Spleen (tissue), 11 donors: ENCODE measurements at regions not wholly inside any gene's neighbourhood (a gene's known extent, or its start where the extent isn't known, plus 50 kb on each side); places are given as distances from the start of the nearest gene placed in this dataset.

Experiments used
- DNase-seq: peaks from one replicate; pipeline ENCODE4 v3.0.0-alpha.2; 2020
- H3K27ac ChIP-seq, 8 donors: fragments of 200-600 bp; sonication (generic) in 7 of 8; 1 replicate in 4 of 8; 2 replicates in 4 of 8; pipeline versions ENCODE4 v1.5.0 to v1.8.0; 2016 to 2021; ENCODE audit warnings: inconsistent platforms in 4 of 8, mild to moderate bottlenecking in 4 of 8, moderate library complexity in 1 of 8
- H3K27me3 ChIP-seq, 7 donors: fragments of 200-600 bp; sonication (generic) in 6 of 7; replicated peaks in 1 of 7; 1 replicate in 4 of 7; 2 replicates in 3 of 7; pipeline versions ENCODE4 v1.5.0 to v1.8.0; 2016 to 2021; ENCODE audit warnings: inconsistent platforms in 3 of 7, mild to moderate bottlenecking in 1 of 7
- H3K36me3 ChIP-seq, 6 donors: fragments of 200-600 bp; sonication (generic) in 5 of 6; 1 replicate in 4 of 6; 2 replicates in 2 of 6; pipeline versions ENCODE4 v1.5.0 to v1.8.0; 2016 to 2021; ENCODE audit warnings: inconsistent platforms in 2 of 6
- H3K4me1 ChIP-seq, 6 donors: fragments of 200-600 bp; sonication (generic) in 5 of 6; 1 replicate in 3 of 6; 2 replicates in 3 of 6; pipeline versions ENCODE4 v1.5.0 to v1.8.0; 2016 to 2021; ENCODE audit warnings: inconsistent platforms in 3 of 6
- H3K4me3 ChIP-seq, 8 donors: fragments of 200-600 bp; sonication (generic) in 7 of 8; 1 replicate in 4 of 8; 2 replicates in 4 of 8; pipeline versions ENCODE4 v1.5.0 to v1.8.0; 2016 to 2021; ENCODE audit warnings: inconsistent platforms in 4 of 8, mild to moderate bottlenecking in 4 of 8, moderate library complexity in 2 of 8
- H3K9me3 ChIP-seq, 8 donors: fragments of 200-600 bp; sonication (generic) in 7 of 8; 1 replicate in 4 of 8; 2 replicates in 4 of 8; pipeline versions ENCODE4 v1.5.0 to v1.8.0; 2016 to 2021; ENCODE audit warnings: inconsistent platforms in 4 of 8
- CTCF ChIP-seq, 11 experiments: fragments of 200-600 bp in 7 of 11; fragments of 450-650 bp in 4 of 11; sonication (generic) in 4 of 11; IDR thresholded peaks in 8 of 11; conservative IDR thresholded peaks in 3 of 11; 1 replicate in 7 of 11; 2 replicates in 4 of 11; pipeline versions ENCODE4 v1.4.0 to v1.8.0; 2016 to 2021; ENCODE audit warnings: antibody characterized with exemption in 11 of 11, inconsistent platforms in 4 of 11, mild to moderate bottlenecking in 1 of 11
- POLR2A ChIP-seq, 3 donors: fragments of 450-650 bp; IDR thresholded peaks; one replicate each; pipeline ENCODE4 v1.5.1; 2017; ENCODE audit warnings: antibody characterized with exemption in 3 of 3, mild to moderate bottlenecking in 1 of 3
- POLR2AphosphoS5 ChIP-seq, 3 donors: sonication (generic); formaldehyde crosslinking; IDR thresholded peaks; one replicate each; pipeline ENCODE4 v1.5.1; 2017; ENCODE audit warnings: antibody characterized with exemption in 3 of 3
- WGBS, 5 donors: extraction: QIAGEN DNeasy Blood & Tissue Kit in 3 of 5; methylation state at CpG; one replicate each; pipeline versions ENCODE4 v1.1.5 to v1.1.7; 2013 to 2018; 5-methylcytosine and 5-hydroxymethylcytosine counted together
- intact Hi-C: fragments of 100-400 bp; cut with DNase I; formaldehyde crosslinking; loops from one replicate; pipeline ENCODE4 v1.15.0; 2023; ENCODE audit warnings: low total_unique reads
- donor health status: healthy with polysubstance abuse.
- donor health status: DM: no; HTN: no; CAD: no; lungs with moderate emphysema.
- donor health status: DM: no; HTN: no; CAD: no.
- donor health status: Bipolar disorder and iron deficiency.
- donor health status: healthy.
- donor health status: DM: no; HTN: no; CAD: no.
- donor health status: DM: yes; HTN: yes; CAD: no.

GRCh38 chr20:47941869-47942268, 156.6 kb upstream of the SULF2 start:
- Histone ChIP-seq H3K27me3 (peaks cover 0 to 4% (median 0%) of the 10 kb centered on the region in 7 donors), H3K9me3 (no peaks in the 10 kb centered on the region), H3K27ac (no peak overlapping the region), H3K4me1 (no peaks in the 10 kb centered on the region), H3K36me3 (no peaks in the 10 kb centered on the region), H3K4me3 (no peak overlapping the region)
- DNase-seq: no peak
- 93 to 100% (median 98%) methylated on average over 2 of the region's 2 CpGs for WGBS, 5 donors
- intact Hi-C loops: no loop called here
- TF ChIP-seq CTCF (IDR thresholded peaks at IDR 0.05 in 8 of 11, conservative IDR thresholded peaks at IDR 0.05 in 3 of 11): no peak
- TF ChIP-seq POLR2AphosphoS5 (IDR thresholded peaks at IDR 0.05): no peak
- TF ChIP-seq POLR2A (IDR thresholded peaks at IDR 0.05): no peak

- Histone ChIP-seq H3K4me3 (no peak overlapping the region), H3K9me3 (no peaks in the 10 kb centered on the region), H3K27ac (no peak overlapping the region), H3K27me3 (peaks cover 0 to 16% (median 0%) of the 10 kb centered on the region in 7 donors), H3K36me3 (no peaks in the 10 kb centered on the region), H3K4me1 (no peaks in the 10 kb centered on the region)
- 82 to 88% (median 88%) methylated on average over 7 to 8 of the region's 8 CpGs for WGBS, 5 donors
- TF ChIP-seq POLR2A (IDR thresholded peaks at IDR 0.05): no peak
- no peak for TF ChIP-seq CTCF (IDR thresholded peaks at IDR 0.05 in 8 of 11, conservative IDR thresholded peaks at IDR 0.05 in 3 of 11)
- no peak for TF ChIP-seq POLR2AphosphoS5 (IDR thresholded peaks at IDR 0.05)
- DNase-seq: no peak
- intact Hi-C loops: no loop called here
Measured at GRCh38 chr20:47940101-47940813, 155.0 kb upstream of the SULF2 start.

- H3K36me3 ChIP-seq: no peaks in the 10 kb centered on the region
- peaks cover 0 to 23% (median 0%) of the 10 kb centered on the region in 7 donors for H3K27me3 ChIP-seq
- DNase-seq: no peak
- TF ChIP-seq CTCF (IDR thresholded peaks at IDR 0.05 in 8 of 11, conservative IDR thresholded peaks at IDR 0.05 in 3 of 11) (no peak), POLR2AphosphoS5 (IDR thresholded peaks at IDR 0.05) (no peak), POLR2A (IDR thresholded peaks at IDR 0.05) (no peak)
- H3K9me3 ChIP-seq: no peaks in the 10 kb centered on the region
- no peak overlapping the region for H3K4me3 ChIP-seq
- WGBS, 5 donors: 75 to 78% (median 77%) methylated on average over 6 of the region's 6 CpGs
- H3K27ac ChIP-seq: no peak overlapping the region
- intact Hi-C loops: no loop called here
- no peaks in the 10 kb centered on the region for H3K4me1 ChIP-seq
Measured at GRCh38 chr20:47936612-47937011, 151.3 kb upstream of the SULF2 start.

- no peak overlapping the region for H3K27ac ChIP-seq
- DNase-seq: no peak
- 67 to 76% (median 73%) methylated on average over 5 of the region's 5 CpGs for WGBS, 5 donors
- intact Hi-C loops: no loop called here
- peaks cover 0 to 23% (median 0%) of the 10 kb centered on the region in 7 donors for H3K27me3 ChIP-seq
- no peak for TF ChIP-seq CTCF (IDR thresholded peaks at IDR 0.05 in 8 of 11, conservative IDR thresholded peaks at IDR 0.05 in 3 of 11)
- TF ChIP-seq POLR2AphosphoS5 (IDR thresholded peaks at IDR 0.05): no peak
- TF ChIP-seq POLR2A (IDR thresholded peaks at IDR 0.05): no peak
- H3K9me3 ChIP-seq: no peaks in the 10 kb centered on the region
- H3K36me3 ChIP-seq: no peaks in the 10 kb centered on the region
- no peaks in the 10 kb centered on the region for H3K4me1 ChIP-seq
- H3K4me3 ChIP-seq: no peak overlapping the region
Measured at GRCh38 chr20:47934761-47935160, 149.5 kb upstream of the SULF2 start.
